Tibial artery (tissue), 4 donors: ENCODE measurements at regions not wholly inside any gene's neighbourhood (a gene's known extent, or its start where the extent isn't known, plus 50 kb on each side); places are given as distances from the start of the nearest gene placed in this dataset.

Experiments used
- DNase-seq, 2 donors: peaks; one replicate each; pipeline ENCODE4 v3.0.0-alpha.2; 2019
- H3K27ac ChIP-seq, 2 donors: fragments of 200-600 bp; sonication (generic) in 1 of 2; 1 replicate in 1 of 2; 2 replicates in 1 of 2; pipeline ENCODE4 v1.5.1; 2018 to 2019; ENCODE audit warnings: mild to moderate bottlenecking in 1 of 2
- H3K27me3 ChIP-seq, 2 donors: fragments of 200-600 bp; sonication (generic) in 1 of 2; one replicate each; pipeline versions ENCODE4 v1.5.1 to v1.6.0; 2016 to 2019
- H3K36me3 ChIP-seq, 3 donors: fragments of 200-600 bp; sonication (generic) in 2 of 3; one replicate each; pipeline ENCODE4 v1.5.1; 2016 to 2019; ENCODE audit warnings: mild to moderate bottlenecking in 2 of 3
- H3K4me1 ChIP-seq, 4 donors: fragments of 200-600 bp; sonication (generic) in 2 of 4; 1 replicate in 3 of 4; 2 replicates in 1 of 4; pipeline ENCODE4 v1.5.1; 2016 to 2019
- H3K4me3 ChIP-seq, 2 donors: fragments of 200-600 bp; sonication (generic) in 1 of 2; 1 replicate in 1 of 2; 2 replicates in 1 of 2; pipeline ENCODE4 v1.5.1; 2018 to 2019; ENCODE audit warnings: mild to moderate bottlenecking in 2 of 2
- H3K9me3 ChIP-seq, 3 donors: fragments of 200-600 bp; sonication (generic) in 1 of 3; one replicate each; pipeline ENCODE4 v1.5.1; 2016 to 2019
- CTCF ChIP-seq, 2 experiments: fragments of 200-600 bp in 1 of 2; fragments of 450-650 bp in 1 of 2; IDR thresholded peaks; one replicate each; pipeline ENCODE4 v1.5.1; 2017 to 2019; ENCODE audit warnings: antibody characterized with exemption in 2 of 2, mild to moderate bottlenecking in 1 of 2, moderate library complexity in 1 of 2
- intact Hi-C: fragments of 100-400 bp; cut with DNase I; formaldehyde crosslinking; loops from one replicate; pipeline ENCODE4 v1.15.0; 2023; ENCODE audit warnings: low total_unique reads

DNA sequence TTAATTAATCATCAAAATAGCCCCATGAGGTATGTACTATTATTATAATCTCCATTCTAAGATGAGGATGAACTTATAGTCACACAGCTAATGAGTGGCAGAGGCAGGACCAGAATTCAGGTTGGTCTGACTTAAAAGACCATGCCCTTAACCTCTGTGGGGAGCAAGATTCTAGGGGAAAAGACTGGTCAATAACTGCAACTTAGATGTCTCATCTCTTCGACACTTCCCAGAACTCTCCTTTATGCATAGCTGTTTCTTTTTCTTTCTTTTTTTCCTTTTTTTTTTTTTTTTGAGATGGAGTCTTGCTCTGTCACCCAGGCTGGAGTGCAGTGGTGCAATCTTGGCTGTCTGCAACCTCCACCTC lies 66.3 kb upstream of the RTN4 start:
- TF ChIP-seq CTCF (IDR thresholded peaks at IDR 0.05): no peak
- intact Hi-C loops: no loop called here
- H3K4me1 ChIP-seq: peaks cover 6 to 50% (median 37%) of the 10 kb centered on the region in 4 donors
- no peak for DNase-seq
- no peaks in the 10 kb centered on the region for H3K36me3 ChIP-seq
- no peak overlapping the region for H3K4me3 ChIP-seq
- no peaks in the 10 kb centered on the region for H3K9me3 ChIP-seq
- no peaks in the 10 kb centered on the region for H3K27me3 ChIP-seq
- no peak overlapping the region for H3K27ac ChIP-seq

DNA sequence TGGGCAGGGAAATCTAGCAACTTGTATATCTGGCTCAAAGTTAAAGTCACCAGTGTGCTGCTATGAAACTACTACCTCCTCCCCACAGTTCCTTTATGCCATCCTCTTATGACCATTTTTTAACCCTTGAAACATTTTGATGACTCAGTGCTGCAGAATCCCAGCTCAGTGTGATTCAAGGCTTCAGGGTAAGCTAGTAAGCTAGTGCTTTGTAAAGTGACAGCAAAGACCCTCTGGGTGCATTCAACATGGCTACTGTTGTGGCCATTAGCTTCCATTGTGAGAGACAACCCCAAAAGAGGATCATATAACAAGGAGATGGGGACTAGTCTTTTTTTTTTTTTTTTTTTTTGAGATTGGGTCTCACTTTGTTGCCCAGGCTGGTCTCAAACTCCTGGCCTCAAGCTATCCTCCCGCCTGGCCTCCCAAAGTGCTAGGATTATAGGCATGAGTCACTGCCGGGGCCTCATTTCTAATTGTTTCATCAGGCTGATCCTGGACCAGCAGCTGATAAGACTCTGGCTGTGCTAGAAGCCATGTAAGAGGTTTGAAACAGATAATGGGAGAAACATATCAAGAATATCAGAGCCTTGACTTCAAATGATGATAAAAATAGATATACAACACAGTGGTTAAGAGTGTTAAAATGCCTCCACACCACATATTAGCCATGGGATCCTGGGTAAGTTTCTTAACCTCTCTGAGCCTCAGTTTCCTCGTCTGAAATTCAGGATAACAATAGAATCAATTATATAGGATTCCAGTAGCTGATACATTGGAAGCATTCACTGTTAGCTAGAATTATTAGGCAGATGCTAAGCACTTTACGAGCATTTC lies 65.7 kb upstream of the RTN4 start:
- H3K4me3 ChIP-seq: no peak overlapping the region
- H3K9me3 ChIP-seq: no peaks in the 10 kb centered on the region
- TF ChIP-seq CTCF (IDR thresholded peaks at IDR 0.05): no peak
- DNase-seq: no peak
- no peak overlapping the region for H3K27ac ChIP-seq
- H3K36me3 ChIP-seq: no peaks in the 10 kb centered on the region
- no peaks in the 10 kb centered on the region for H3K27me3 ChIP-seq
- peaks cover 6 to 50% (median 40%) of the 10 kb centered on the region in 4 donors for H3K4me1 ChIP-seq
- intact Hi-C loops: no loop called here

DNA sequence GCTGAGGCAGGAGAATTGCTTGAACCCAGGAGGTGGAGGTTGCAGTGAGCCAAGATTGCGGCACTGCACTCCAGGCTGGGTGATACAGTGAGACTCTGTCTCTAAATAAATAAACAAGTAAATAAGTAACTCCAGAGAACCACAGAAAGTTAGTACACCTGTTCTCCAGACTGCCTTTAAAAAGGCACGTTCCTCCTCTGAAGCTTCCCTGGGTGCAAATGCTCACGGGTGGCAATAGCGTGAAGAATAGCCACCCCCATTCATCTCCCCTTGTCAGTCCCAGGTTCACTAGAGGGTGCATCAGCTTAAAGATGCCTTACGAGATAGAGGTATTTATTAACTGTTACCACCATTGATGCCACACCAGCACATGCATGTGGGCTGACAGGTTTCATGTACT lies 64.3 kb upstream of the RTN4 start:
- DNase-seq: no peak
- Histone ChIP-seq H3K4me1 (peaks cover 6 to 46% (median 27%) of the 10 kb centered on the region in 4 donors), H3K27ac (no peak overlapping the region), H3K27me3 (no peaks in the 10 kb centered on the region), H3K9me3 (no peaks in the 10 kb centered on the region), H3K4me3 (no peak overlapping the region), H3K36me3 (no peaks in the 10 kb centered on the region)
- TF ChIP-seq CTCF (IDR thresholded peaks at IDR 0.05): no peak
- intact Hi-C loops: loop anchor here (5.0 kb wide), 1 partner anchor 43 kb away; no protein-coding TSS in a partner anchor

DNA sequence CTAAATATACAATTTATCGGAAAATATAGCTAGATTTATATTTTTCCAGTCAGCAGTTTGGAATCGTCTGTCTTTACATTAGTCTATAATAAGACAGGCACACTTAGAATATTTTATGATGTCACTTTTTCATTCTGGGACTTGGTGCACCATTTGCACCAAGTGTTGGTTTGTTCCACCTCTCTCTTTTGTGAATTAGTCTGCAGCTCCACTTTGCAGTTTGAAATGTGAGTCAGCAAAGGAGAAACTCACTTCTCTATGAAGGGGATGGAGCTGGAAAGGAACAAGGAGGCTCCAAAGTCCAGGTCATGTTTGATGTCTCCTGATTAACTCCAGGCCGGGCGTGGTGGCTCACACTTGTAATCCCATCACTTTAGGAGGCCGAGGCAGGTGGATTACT lies 63.8 kb upstream of the RTN4 start:
- Histone ChIP-seq H3K4me1 (peaks cover 6 to 46% (median 23%) of the 10 kb centered on the region in 4 donors), H3K27ac (peak overlapping the region in 1 of 2 donors; percentile 93), H3K27me3 (no peaks in the 10 kb centered on the region), H3K9me3 (no peaks in the 10 kb centered on the region), H3K4me3 (no peak overlapping the region), H3K36me3 (no peaks in the 10 kb centered on the region)
- no peak for DNase-seq
- TF ChIP-seq CTCF (IDR thresholded peaks at IDR 0.05): no peak
- intact Hi-C loops: loop anchor here (5.0 kb wide), 1 partner anchor 43 kb away; no protein-coding TSS in a partner anchor

DNA sequence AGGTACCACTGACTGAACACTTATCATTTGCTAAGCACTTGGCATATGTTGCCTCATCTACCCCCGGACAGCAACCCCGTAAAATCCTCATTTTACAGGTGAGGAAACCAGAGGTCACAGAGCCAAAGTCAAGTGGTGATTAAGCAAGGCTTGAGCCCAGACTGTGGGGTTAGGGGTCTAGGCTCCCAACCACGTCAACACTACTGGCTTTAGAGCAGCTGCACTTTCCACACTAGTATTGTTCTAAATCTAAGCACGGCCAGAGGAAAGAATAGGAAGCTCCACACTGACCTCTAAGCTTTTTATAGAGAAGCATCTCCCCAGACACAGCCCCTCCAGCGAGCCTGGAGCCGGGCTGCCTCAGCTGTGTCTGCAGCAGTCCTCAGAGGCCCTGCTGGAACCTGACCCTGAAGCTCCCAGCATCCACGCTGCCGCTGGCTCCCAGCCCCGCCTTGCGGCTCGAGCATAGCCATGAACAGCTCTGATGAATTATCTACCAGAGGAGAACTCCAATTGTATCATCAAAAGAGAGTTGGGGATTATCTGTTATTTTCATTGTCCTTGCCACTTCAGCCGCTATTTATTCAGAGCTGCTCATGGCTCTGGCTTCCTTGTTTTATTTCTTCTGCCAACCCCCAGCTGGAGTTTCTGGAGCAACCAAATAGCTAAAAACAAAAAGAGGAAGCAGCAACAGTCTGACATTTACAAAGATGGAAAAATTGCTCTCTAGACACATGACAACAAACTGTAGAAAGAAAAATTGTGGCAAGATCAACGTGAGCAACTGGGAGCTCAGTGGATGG lies 62.2 kb upstream of the RTN4 start:
- no peaks in the 10 kb centered on the region for H3K36me3 ChIP-seq
- H3K9me3 ChIP-seq: no peaks in the 10 kb centered on the region
- H3K4me3 ChIP-seq: peak overlapping the region in 1 of 2 donors; percentile 21
- H3K4me1 ChIP-seq: peaks cover 6 to 59% (median 24%) of the 10 kb centered on the region in 4 donors
- peak in 1 of 2 experiments; percentile 14 for TF ChIP-seq CTCF (IDR thresholded peaks at IDR 0.05)
- H3K27me3 ChIP-seq: no peaks in the 10 kb centered on the region
- intact Hi-C loops: loop anchor here (5.0 kb wide), 1 partner anchor 45 kb away; no protein-coding TSS in a partner anchor
- peak overlapping the region; percentile 89 to 93 for H3K27ac ChIP-seq
- DNase-seq: peak; percentile 89 to 92
